GM12878 (cell line): ENCODE measurements at regions not wholly inside any gene's neighbourhood (a gene's known extent, or its start where the extent isn't known, plus 50 kb on each side); places are given as distances from the start of the nearest gene placed in this dataset.

ENCODE experiments used
- ATAC-seq: fragments of 200-7000 bp; cut with Tn5 transposase; 3 replicates; pipeline ENCODE4 v1.9.1; 2020; ENCODE audit warnings: mild to moderate bottlenecking, moderate library complexity
- BruUV-seq: library from RNA; stranded (reverse); fragments of 400-500 nt; replicated peaks from 2 replicates; lab custom pipeline; 2021; lab: Mats Ljungman, UMichigan
- CTCF ChIA-PET: fragments of 300-600 bp; sonication (Branson Sonifier 250); formaldehyde crosslinking; extraction: SDS; loops from one replicate; lab custom pipeline; 2021; ENCODE audit warnings: inconsistent platforms; lab: Yijun Ruan, JAX
- POLR2A ChIA-PET: fragments of 350-600 bp; formaldehyde crosslinking; extraction: SDS; loops from one replicate; lab custom pipeline; 2021; ENCODE audit warnings: inconsistent platforms; lab: Charles Lee
- RAD21 ChIA-PET: fragments of 300-600 bp; sonication (Branson Sonifier 250); formaldehyde crosslinking; loops from one replicate; lab custom pipeline; 2023; ENCODE audit warnings: antibody characterized with exemption; ENCODE audit not compliant: unreplicated experiment; lab: Charles Lee
- SMC1A ChIA-PET: fragments of 300-600 bp; sonication (Branson Sonifier 250); formaldehyde crosslinking; loops from one replicate; lab custom pipeline; 2023; ENCODE audit not compliant: unreplicated experiment, uncharacterized antibody; lab: Charles Lee
- DNase-seq: peaks from one replicate; pipeline ENCODE4 v3.0.0-alpha.2; 2011; ENCODE audit warnings: low read depth, low spot score
- FAIRE-seq: peaks from 3 replicates; lab custom pipeline; 2011; peaks lifted over from hg19 to GRCh38; lab: Jason Lieb, UNC
- H2AFZ ChIP-seq: 2 replicates; pipeline ENCODE4 v1.6.0; 2011; ENCODE audit warnings: low read depth, low read length, control low read depth; ENCODE audit not compliant: control insufficient read depth
- H3K27ac ChIP-seq: 2 replicates; pipeline ENCODE4 v1.5.1; 2011; ENCODE audit warnings: control low read depth; ENCODE audit not compliant: control insufficient read depth, insufficient read depth
- H3K27me3 ChIP-seq, 2 experiments: replicated peaks in 1 of 2; 2 replicates each; pipeline versions ENCODE4 v1.6.0 to v1.6.1; 2011; ENCODE audit warnings: low read length in 1 of 2; ENCODE audit not compliant: control insufficient read depth in 2 of 2, insufficient read depth in 2 of 2
- H3K36me3 ChIP-seq, 2 experiments: 2 replicates each; pipeline ENCODE4 v1.5.1; 2011; ENCODE audit warnings: low read length in 1 of 2; ENCODE audit not compliant: control insufficient read depth in 2 of 2, insufficient read depth in 2 of 2
- H3K4me1 ChIP-seq: 2 replicates; pipeline ENCODE4 v1.6.1; 2011; ENCODE audit warnings: mild to moderate bottlenecking, low read length, moderate library complexity, mixed read lengths; ENCODE audit not compliant: control insufficient read depth, insufficient read depth
- H3K4me2 ChIP-seq: 2 replicates; pipeline ENCODE4 v1.6.0; 2011; ENCODE audit warnings: control low read depth; ENCODE audit not compliant: control insufficient read depth, insufficient read depth
- H3K4me3 ChIP-seq: fragments of 200-600 bp; sonication (generic); 2 replicates; pipeline ENCODE4 v1.5.1; 2016
- H3K79me2 ChIP-seq: 2 replicates; pipeline ENCODE4 v1.6.0; 2011; ENCODE audit warnings: low read length; ENCODE audit not compliant: control insufficient read depth, insufficient read depth
- H3K9ac ChIP-seq: 2 replicates; pipeline ENCODE4 v1.8.0; 2011; ENCODE audit warnings: low read length, control low read depth, mixed read lengths; ENCODE audit not compliant: control insufficient read depth, insufficient read depth
- H3K9me3 ChIP-seq: replicated peaks from 3 replicates; pipeline ENCODE4 v1.5.1; 2011; ENCODE audit warnings: mild to moderate bottlenecking, low read length; ENCODE audit not compliant: control insufficient read depth, insufficient read depth
- H4K20me1 ChIP-seq: 2 replicates; pipeline ENCODE4 v1.6.0; 2011; ENCODE audit not compliant: control insufficient read depth, insufficient read depth
- CBX3 ChIP-seq: fragments of 200-600 bp; sonication (generic); IDR thresholded peaks from 2 replicates; pipeline ENCODE4 v1.6.1; 2016; ENCODE audit warnings: low read depth, borderline replicate concordance
- ESRRA ChIP-seq: IDR thresholded peaks from 2 replicates; pipeline ENCODE4 v1.6.1; 2012; ENCODE audit warnings: mild to moderate bottlenecking, low read length, improper control_type of control experiment
- NFIC ChIP-seq: IDR thresholded peaks from 2 replicates; pipeline ENCODE4 v1.6.1; 2012; ENCODE audit warnings: low read depth, mild to moderate bottlenecking, inconsistent platforms, low read length, moderate library complexity
- POLR2AphosphoS5 ChIP-seq: IDR thresholded peaks from 2 replicates; pipeline ENCODE4 v1.6.1; 2011; ENCODE audit warnings: mild to moderate bottlenecking, low read length, inconsistent platforms
- ZBTB11 ChIP-seq: fragments of 450-650 bp; formaldehyde crosslinking; IDR thresholded peaks from 2 replicates; pipeline ENCODE4 v1.5.0; 2022; ENCODE audit warnings: mild to moderate bottlenecking, missing genetic modification characterization
- ZBTB33 ChIP-seq: fragments of 450-650 bp; IDR thresholded peaks from 2 replicates; pipeline ENCODE4 v1.6.1; 2017; ENCODE audit warnings: mild to moderate bottlenecking
- ZBTB4 ChIP-seq: fragments of 450-650 bp; formaldehyde crosslinking; IDR thresholded peaks from 2 replicates; pipeline ENCODE4 v1.4.0; 2022; ENCODE audit warnings: mild to moderate bottlenecking, moderate library complexity
- ZNF207 ChIP-seq: fragments of 450-650 bp; IDR thresholded peaks from 2 replicates; pipeline ENCODE4 v1.6.1; 2014; ENCODE audit warnings: antibody characterized with exemption, mild to moderate bottlenecking, borderline replicate concordance
- ZSCAN29 ChIP-seq: fragments of 450-650 bp; IDR thresholded peaks from 2 replicates; pipeline ENCODE4 v1.6.1; 2017; ENCODE audit warnings: mild to moderate bottlenecking, moderate library complexity
- WGBS: methylation state at CpG from one replicate; pipeline ENCODE4 v1.1.6; 2016; ENCODE audit warnings: low lambda C conversion rate; ENCODE audit not compliant: insufficient replicate concordance, insufficient coverage; ENCODE audit errors: missing lambda C conversion rate; 5-methylcytosine and 5-hydroxymethylcytosine counted together
- in situ Hi-C: fragments of 300-500 bp; cut with MboI; formaldehyde crosslinking; loops from 9 replicates; pipeline ENCODE4 v1.14.3; 2018; ENCODE audit warnings: mixed read lengths
- intact Hi-C: fragments of 100-400 bp; cut with micrococcal nuclease; formaldehyde crosslinking; loops from one replicate; pipeline ENCODE4 v1.14.2; 2022; ENCODE audit not compliant: unreplicated experiment

- no peak overlapping the region for H3K27ac ChIP-seq
- intact Hi-C loops, result no loop called here
- RAD21 ChIA-PET, result interaction anchor here (3.9 to 4.1 kb wide), 2 partner anchors 63 to 88 kb away, joined by 22 to 31 read pairs; no protein-coding TSS in a partner anchor
- TF ChIP-seq ZNF207 (no peak), ZBTB11 (CRISPR knock-in tag) (no peak), POLR2AphosphoS5 (no peak), ZBTB33 (no peak), CBX3 (no peak), ZSCAN29 (no peak), NFIC (no peak), ZBTB4 (CRISPR knock-in tag) (no peak), ESRRA (no peak)
- no peaks in the 10 kb centered on the region for H3K36me3 ChIP-seq
- no peak overlapping the region for H3K4me2 ChIP-seq
- H3K79me2 ChIP-seq, result no peaks in the 10 kb centered on the region
- SMC1A ChIA-PET, result interaction anchor here (0.6 to 3.8 kb wide), 5 partner anchors 9 to 252 kb away, joined by 3 to 44 read pairs (median 20); no protein-coding TSS in a partner anchor
- H4K20me1 ChIP-seq, result no peaks in the 10 kb centered on the region
- BruUV-seq, result no TSS peak
- no peaks in the 10 kb centered on the region; the same call in 1 of the 2 replicates for H3K4me1 ChIP-seq
- no peak overlapping the region for H3K9ac ChIP-seq
- H3K27me3 ChIP-seq, result no peaks in the 10 kb centered on the region
- POLR2A ChIA-PET, result no interaction called here
- CTCF ChIA-PET, result interaction anchor here (2.8 to 4.3 kb wide), 3 partner anchors 8 to 252 kb away, joined by 17 to 33 read pairs (median 31); no protein-coding TSS in a partner anchor
- in situ Hi-C loops, result no loop called here
- H3K4me3 ChIP-seq, result no peak overlapping the region
- DNase-seq (no peak), FAIRE-seq (no peak), ATAC-seq (no peak)
- no peak overlapping the region for H2AFZ ChIP-seq
- no peaks in the 10 kb centered on the region; the same call in 2 of the 3 replicates for H3K9me3 ChIP-seq
- 47% methylated on average over 1 of the region's 1 CpG for WGBS
These were observed 255.1 kb downstream of the SPRY1 start for GRCh38 chr4:123651536-123652180.
